Neural progenitor cell (in vitro differentiated cells): ENCODE measurements at regions not wholly inside any gene's neighbourhood (a gene's known extent, or its start where the extent isn't known, plus 50 kb on each side); places are given as distances from the start of the nearest gene placed in this dataset.

ENCODE experiments used
- DNase-seq: peaks from one replicate; pipeline ENCODE4 v3.0.0-alpha.2; 2016; ENCODE audit warnings: low spot score
- H2AFZ ChIP-seq: fragments of 200-600 bp; sonication (generic); replicated peaks from 2 replicates; pipeline ENCODE4 v1.6.1; 2016; ENCODE audit warnings: antibody characterized with exemption
- H3F3A ChIP-seq: fragments of 200-600 bp; sonication (generic); 2 replicates; pipeline ENCODE4 v1.6.1; 2016; ENCODE audit warnings: antibody characterized with exemption, low read depth
- H3K27ac ChIP-seq: fragments of 200-600 bp; sonication (generic); 2 replicates; pipeline ENCODE4 v1.5.1; 2016; ENCODE audit warnings: mild to moderate bottlenecking
- H3K27me3 ChIP-seq: fragments of 200-600 bp; sonication (generic); 2 replicates; pipeline ENCODE4 v1.6.1; 2016; ENCODE audit warnings: mild to moderate bottlenecking, moderate library complexity
- H3K36me3 ChIP-seq: fragments of 200-600 bp; sonication (generic); 2 replicates; pipeline ENCODE4 v1.5.1; 2016
- H3K4me1 ChIP-seq: fragments of 200-600 bp; sonication (generic); 2 replicates; pipeline ENCODE4 v1.6.1; 2016; ENCODE audit warnings: mixed run types
- H3K4me2 ChIP-seq: fragments of 200-600 bp; sonication (generic); 2 replicates; pipeline ENCODE4 v1.6.1; 2016
- H3K4me3 ChIP-seq: fragments of 200-600 bp; sonication (generic); 2 replicates; pipeline ENCODE4 v1.5.1; 2016
- H3K79me2 ChIP-seq: fragments of 200-600 bp; sonication (generic); 2 replicates; pipeline ENCODE4 v1.6.1; 2016; ENCODE audit warnings: low read depth
- H3K9ac ChIP-seq: fragments of 200-600 bp; sonication (generic); 2 replicates; pipeline ENCODE4 v1.6.1; 2016
- H3K9me3 ChIP-seq: fragments of 200-600 bp; sonication (generic); 2 replicates; pipeline ENCODE4 v1.5.1; 2016; ENCODE audit warnings: low read depth
- H4K20me1 ChIP-seq: fragments of 200-600 bp; sonication (generic); 2 replicates; pipeline ENCODE4 v1.6.1; 2016; ENCODE audit warnings: low read depth
- H3K27ac Mint-ChIP-seq: 3 replicates; pipeline ENCODE4 v1.8.0; 2021; ENCODE audit warnings: mixed read lengths
- H3K27me3 Mint-ChIP-seq: 2 replicates; pipeline ENCODE4 v1.8.0; 2022; ENCODE audit warnings: low read depth, mild to moderate bottlenecking, inconsistent platforms, moderate library complexity, mixed read lengths; ENCODE audit not compliant: insufficient read depth
- H3K36me3 Mint-ChIP-seq: 3 replicates; pipeline ENCODE4 v1.8.0; 2021; ENCODE audit warnings: mixed read lengths
- H3K4me1 Mint-ChIP-seq: 3 replicates; pipeline ENCODE4 v1.8.0; 2021; ENCODE audit warnings: mixed read lengths
- H3K4me3 Mint-ChIP-seq: 3 replicates; pipeline ENCODE4 v1.8.0; 2021; ENCODE audit warnings: mild to moderate bottlenecking, moderate library complexity, mixed read lengths
- H3K9me3 Mint-ChIP-seq: 3 replicates; pipeline ENCODE4 v1.8.0; 2020; ENCODE audit warnings: mixed read lengths
- CTCF ChIP-seq: fragments of 200-600 bp; sonication (generic); IDR thresholded peaks from 2 replicates; pipeline ENCODE4 v1.5.1; 2017; ENCODE audit warnings: antibody characterized with exemption, mild to moderate bottlenecking
- EZH2 ChIP-seq: fragments of 200-600 bp; sonication (generic); IDR thresholded peaks from 2 replicates; pipeline ENCODE4 v1.6.1; 2017; ENCODE audit warnings: antibody characterized with exemption, mild to moderate bottlenecking, moderate library complexity
- EZH2phosphoT487 ChIP-seq: fragments of 200-600 bp; sonication (generic); IDR thresholded peaks from 2 replicates; pipeline ENCODE4 v1.6.1; 2017; ENCODE audit warnings: antibody characterized with exemption

- H3K4me1 ChIP-seq: peaks cover 5% of the 10 kb centered on the region
- no peak overlapping the region for H2AFZ ChIP-seq
- no peak overlapping the region for H3K4me2 ChIP-seq
- Mint-ChIP-seq H3K4me3 (no peak overlapping the region), H3K27me3 (peaks cover 10% of the 10 kb centered on the region), H3K27ac (no peak overlapping the region), H3K9me3 (no peaks in the 10 kb centered on the region), H3K4me1 (peaks cover 5% of the 10 kb centered on the region), H3K36me3 (no peaks in the 10 kb centered on the region)
- H3K9me3 ChIP-seq: no peaks in the 10 kb centered on the region
- no peaks in the 10 kb centered on the region for H3K79me2 ChIP-seq
- H3K36me3 ChIP-seq: no peaks in the 10 kb centered on the region
- no peaks in the 10 kb centered on the region for H3F3A ChIP-seq
- H3K4me3 ChIP-seq: no peak overlapping the region
- no peaks in the 10 kb centered on the region for H3K27me3 ChIP-seq
- no peak overlapping the region for H3K27ac ChIP-seq
- no peak for DNase-seq
- H4K20me1 ChIP-seq: no peaks in the 10 kb centered on the region
- no peak for TF ChIP-seq EZH2phosphoT487
- TF ChIP-seq CTCF: no peak
- TF ChIP-seq EZH2: no peak
- H3K9ac ChIP-seq: no peak overlapping the region
Measured at GRCh38 chr2:217356781-217357180, 496.9 kb upstream of the TNP1 start.

GRCh38 chr2:217356142-217356541 lies 496.3 kb upstream of the TNP1 start:
- H3K36me3 Mint-ChIP-seq: no peaks in the 10 kb centered on the region
- no peaks in the 10 kb centered on the region for H3K9me3 ChIP-seq
- DNase-seq: no peak
- no peak overlapping the region for H3K9ac ChIP-seq
- H3K9me3 Mint-ChIP-seq: peaks cover 1% of the 10 kb centered on the region
- no peaks in the 10 kb centered on the region for H3K36me3 ChIP-seq
- H2AFZ ChIP-seq: no peak overlapping the region
- peaks cover 5% of the 10 kb centered on the region for H3K4me1 Mint-ChIP-seq
- TF ChIP-seq EZH2phosphoT487 (no peak), CTCF (no peak), EZH2 (no peak)
- H3K27ac ChIP-seq: no peak overlapping the region
- no peak overlapping the region for H3K4me2 ChIP-seq
- H3K4me1 ChIP-seq: peaks cover 5% of the 10 kb centered on the region
- no peak overlapping the region for H3K27ac Mint-ChIP-seq
- H3F3A ChIP-seq: no peaks in the 10 kb centered on the region
- H4K20me1 ChIP-seq: no peaks in the 10 kb centered on the region
- peaks cover 9% of the 10 kb centered on the region for H3K27me3 Mint-ChIP-seq
- no peak overlapping the region for H3K4me3 ChIP-seq
- H3K4me3 Mint-ChIP-seq: no peak overlapping the region
- H3K79me2 ChIP-seq: no peaks in the 10 kb centered on the region
- H3K27me3 ChIP-seq: no peaks in the 10 kb centered on the region

GRCh38 chr2:217353591-217353990 lies 493.7 kb upstream of the TNP1 start:
- Histone ChIP-seq H3K4me1 (peaks cover 5% of the 10 kb centered on the region), H3K4me2 (no peak overlapping the region), H3K4me3 (no peak overlapping the region), H3K36me3 (no peaks in the 10 kb centered on the region), H2AFZ (no peak overlapping the region), H3K27me3 (no peaks in the 10 kb centered on the region), H3K9ac (no peak overlapping the region), H3K9me3 (no peaks in the 10 kb centered on the region), H4K20me1 (no peaks in the 10 kb centered on the region), H3K79me2 (no peaks in the 10 kb centered on the region), H3F3A (no peaks in the 10 kb centered on the region), H3K27ac (no peak overlapping the region)
- Mint-ChIP-seq H3K36me3 (no peaks in the 10 kb centered on the region), H3K27ac (no peak overlapping the region), H3K27me3 (peaks cover 8% of the 10 kb centered on the region), H3K4me3 (no peak overlapping the region), H3K9me3 (peaks cover 4% of the 10 kb centered on the region), H3K4me1 (peaks cover 2% of the 10 kb centered on the region)
- no peak for DNase-seq
- TF ChIP-seq EZH2: no peak
- TF ChIP-seq CTCF: no peak
- no peak for TF ChIP-seq EZH2phosphoT487
